Brain microvascular endothelial cell (primary cell): ENCODE measurements at regions not wholly inside any gene's neighbourhood (a gene's known extent, or its start where the extent isn't known, plus 50 kb on each side); places are given as distances from the start of the nearest gene placed in this dataset.

Experiments
- DNase-seq: peaks from one replicate; pipeline ENCODE4 v3.0.0-alpha.2; 2020
- H3K27ac ChIP-seq: fragments of 250-450 bp; sonication (Bioruptor Pico); 2 replicates; pipeline ENCODE4 v1.5.1; 2020; ENCODE audit warnings: mild to moderate bottlenecking, moderate library complexity
- H3K27me3 ChIP-seq: fragments of 250-450 bp; sonication (Bioruptor Pico); replicated peaks from 2 replicates; pipeline ENCODE4 v1.5.1; 2020; ENCODE audit warnings: mild to moderate bottlenecking
- H3K36me3 ChIP-seq: fragments of 250-450 bp; sonication (Bioruptor Pico); replicated peaks from 2 replicates; pipeline ENCODE4 v1.5.1; 2020; ENCODE audit warnings: mild to moderate bottlenecking
- H3K4me3 ChIP-seq: 2 replicates; pipeline ENCODE4 v1.5.1; 2011; ENCODE audit warnings: low read depth, mild to moderate bottlenecking, control low read depth, low read length, moderate library complexity
- in situ Hi-C: cut with HindIII; loops from 2 replicates; pipeline ENCODE4 v1.10.0; 2017; ENCODE audit warnings: low sequenced_read_pairs, low pct_ligation_motif_present
- TF ChIP-seq, protein P1 (sequence below): IDR thresholded peaks from 2 replicates; pipeline ENCODE4 v1.5.1; 2011; ENCODE audit warnings: low read depth, mild to moderate bottlenecking, moderate library complexity, low read length, control low read depth, inconsistent platforms; ENCODE audit errors: missing control alignments

- no peak overlapping the region for H3K27ac ChIP-seq
- in situ Hi-C loops = no loop called here
- H3K27me3 ChIP-seq = peaks cover 6% of the 10 kb centered on the region
- no peaks in the 10 kb centered on the region for H3K36me3 ChIP-seq
- no peak overlapping the region for H3K4me3 ChIP-seq
- no peak for DNase-seq
- TF ChIP-seq, protein P1, sequence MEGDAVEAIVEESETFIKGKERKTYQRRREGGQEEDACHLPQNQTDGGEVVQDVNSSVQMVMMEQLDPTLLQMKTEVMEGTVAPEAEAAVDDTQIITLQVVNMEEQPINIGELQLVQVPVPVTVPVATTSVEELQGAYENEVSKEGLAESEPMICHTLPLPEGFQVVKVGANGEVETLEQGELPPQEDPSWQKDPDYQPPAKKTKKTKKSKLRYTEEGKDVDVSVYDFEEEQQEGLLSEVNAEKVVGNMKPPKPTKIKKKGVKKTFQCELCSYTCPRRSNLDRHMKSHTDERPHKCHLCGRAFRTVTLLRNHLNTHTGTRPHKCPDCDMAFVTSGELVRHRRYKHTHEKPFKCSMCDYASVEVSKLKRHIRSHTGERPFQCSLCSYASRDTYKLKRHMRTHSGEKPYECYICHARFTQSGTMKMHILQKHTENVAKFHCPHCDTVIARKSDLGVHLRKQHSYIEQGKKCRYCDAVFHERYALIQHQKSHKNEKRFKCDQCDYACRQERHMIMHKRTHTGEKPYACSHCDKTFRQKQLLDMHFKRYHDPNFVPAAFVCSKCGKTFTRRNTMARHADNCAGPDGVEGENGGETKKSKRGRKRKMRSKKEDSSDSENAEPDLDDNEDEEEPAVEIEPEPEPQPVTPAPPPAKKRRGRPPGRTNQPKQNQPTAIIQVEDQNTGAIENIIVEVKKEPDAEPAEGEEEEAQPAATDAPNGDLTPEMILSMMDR = no peak
Observed at GRCh38 chr4:3655963-3656362, 110.2 kb upstream of the ADRA2C start.

GRCh38 chr4:3655485-3655884 is 110.7 kb upstream of the ADRA2C start:
- peaks cover 3% of the 10 kb centered on the region for H3K27me3 ChIP-seq
- no peak for DNase-seq
- H3K36me3 ChIP-seq = no peaks in the 10 kb centered on the region
- TF ChIP-seq, protein P1 = no peak
- in situ Hi-C loops = no loop called here
- H3K4me3 ChIP-seq = no peak overlapping the region
- H3K27ac ChIP-seq = no peak overlapping the region

- TF ChIP-seq, protein P1 = no peak
- in situ Hi-C loops = no loop called here
- Histone ChIP-seq H3K27me3 (peaks cover 3% of the 10 kb centered on the region), H3K36me3 (no peaks in the 10 kb centered on the region), H3K27ac (no peak overlapping the region), H3K4me3 (no peak overlapping the region)
- no peak for DNase-seq
Observed at GRCh38 chr4:3654036-3654807, 112.0 kb upstream of the ADRA2C start.

DNA sequence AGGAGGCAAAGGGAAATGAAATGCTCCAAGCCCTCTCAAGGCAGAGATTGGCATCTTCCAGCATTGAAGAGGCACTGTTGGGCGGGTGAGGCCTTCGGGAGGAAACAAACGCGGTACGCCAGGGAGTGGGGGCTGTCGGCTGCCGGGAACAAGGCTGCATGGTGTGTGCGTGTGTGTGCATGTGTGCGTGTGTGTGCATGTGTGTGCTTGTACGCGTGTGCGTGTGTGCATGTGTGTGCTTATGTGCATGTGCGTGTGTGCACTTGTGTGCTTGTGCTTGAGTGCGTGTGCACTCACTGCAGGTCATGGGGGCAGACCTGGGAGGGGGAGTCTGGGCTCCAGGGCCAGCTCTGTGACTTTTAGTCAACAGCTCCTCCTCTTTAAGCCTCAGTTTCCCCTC is 113.6 kb upstream of the ADRA2C start:
- in situ Hi-C loops = no loop called here
- no peak for DNase-seq

DNA sequence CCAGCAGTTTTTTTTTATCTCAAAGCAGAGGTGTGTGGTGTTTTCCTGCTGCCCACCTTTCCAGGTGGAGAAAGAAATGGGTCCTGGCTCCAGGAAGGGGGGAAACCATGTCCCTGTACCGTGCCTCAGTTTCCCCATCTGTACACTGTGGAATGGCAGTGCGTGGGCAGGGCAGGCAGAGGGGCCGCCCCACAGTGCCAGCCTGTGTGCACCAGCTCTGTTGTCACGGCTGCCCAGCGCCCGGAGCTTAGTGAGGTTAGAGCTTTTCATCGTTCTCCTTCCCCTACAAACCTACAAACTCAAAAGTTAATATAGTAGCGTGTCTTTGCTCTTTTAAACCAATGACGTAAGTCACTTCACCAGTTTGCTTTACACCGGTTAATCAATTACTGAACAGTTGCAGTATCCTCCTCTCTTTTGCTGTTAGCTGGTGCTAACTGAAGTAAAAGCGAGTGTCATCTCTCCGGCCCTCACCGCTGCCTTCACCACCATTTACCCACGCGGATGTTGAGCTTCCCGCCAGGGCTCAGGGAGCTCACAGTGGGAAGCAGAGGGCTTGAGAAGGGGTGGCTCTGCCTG is 114.8 kb upstream of the ADRA2C start:
- TF ChIP-seq, protein P1 = no peak
- in situ Hi-C loops = no loop called here
- Histone ChIP-seq H3K27ac (no peak overlapping the region), H3K36me3 (no peaks in the 10 kb centered on the region), H3K27me3 (peaks cover 3% of the 10 kb centered on the region), H3K4me3 (no peak overlapping the region)
- DNase-seq = no peak

More for the DNA sequence above, 113.6 kb upstream of the ADRA2C start:
- peaks cover 3% of the 10 kb centered on the region for H3K27me3 ChIP-seq
- no peaks in the 10 kb centered on the region for H3K36me3 ChIP-seq
- H3K4me3 ChIP-seq = no peak overlapping the region
- H3K27ac ChIP-seq = no peak overlapping the region
- TF ChIP-seq, protein P1 = no peak

GRCh38 chr4:3649491-3649890 is 116.7 kb upstream of the ADRA2C start:
- no peaks in the 10 kb centered on the region for H3K36me3 ChIP-seq
- TF ChIP-seq, protein P1 = no peak
- in situ Hi-C loops = no loop called here
- H3K27ac ChIP-seq = no peak overlapping the region
- H3K4me3 ChIP-seq = no peak overlapping the region
- peaks cover 3% of the 10 kb centered on the region for H3K27me3 ChIP-seq
- no peak for DNase-seq
